HG03095 (cell line): ENCODE measurements at regions not wholly inside any gene's neighbourhood (a gene's known extent, or its start where the extent isn't known, plus 50 kb on each side); places are given as distances from the start of the nearest gene placed in this dataset.

ENCODE experiments used
- ATAC-seq: cut with Tn5 transposase; IDR thresholded peaks from one replicate; pipeline ENCODE4 v1.9.1; 2021; ENCODE audit warnings: moderate library complexity; ENCODE audit not compliant: unreplicated experiment

DNA sequence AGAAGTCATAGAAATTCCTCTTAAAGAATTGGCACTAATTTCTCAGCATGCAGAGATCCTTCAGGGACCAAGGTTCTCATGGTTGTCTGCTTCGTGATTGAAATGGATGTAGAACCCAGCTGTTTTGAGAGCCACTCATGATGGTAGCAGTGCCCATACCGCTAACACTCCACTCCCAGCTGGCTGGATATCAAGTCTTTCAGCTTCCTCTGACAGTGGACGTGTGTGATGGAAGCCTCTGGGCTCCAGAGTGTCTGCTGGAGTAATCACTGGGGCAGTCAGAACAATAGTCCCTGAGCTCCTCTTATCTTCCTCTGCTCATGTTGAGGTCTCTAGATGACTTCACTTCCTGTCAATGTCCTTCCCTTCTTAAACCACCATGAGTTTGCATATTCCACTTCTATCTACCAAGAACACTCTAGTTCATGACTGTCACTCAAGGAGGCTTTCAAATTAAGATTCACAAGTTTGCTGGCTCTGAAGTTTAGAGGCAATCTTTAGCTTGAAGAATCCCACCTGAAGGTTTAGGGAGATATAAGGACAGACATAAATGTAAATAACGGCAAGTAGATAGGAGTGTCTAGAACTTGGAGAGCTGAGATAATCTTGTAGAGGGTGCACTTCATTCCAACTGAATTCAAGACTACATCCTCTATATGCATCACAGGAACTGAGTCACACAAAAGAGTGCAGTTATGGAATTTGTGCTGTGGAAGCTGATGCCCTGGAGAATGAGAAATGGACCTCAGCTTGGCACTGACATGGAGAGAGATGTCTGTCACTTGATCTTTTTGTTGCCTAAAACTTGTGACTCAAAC lies 64.5 kb upstream of the WDR1 start:
- ATAC-seq, result peak; percentile 98

GRCh38 chr4:10180603-10180926 lies 64.0 kb upstream of the WDR1 start:
- no peak for ATAC-seq

- no peak for ATAC-seq
Measured at GRCh38 chr4:10179957-10180602, 63.5 kb upstream of the WDR1 start.

DNA sequence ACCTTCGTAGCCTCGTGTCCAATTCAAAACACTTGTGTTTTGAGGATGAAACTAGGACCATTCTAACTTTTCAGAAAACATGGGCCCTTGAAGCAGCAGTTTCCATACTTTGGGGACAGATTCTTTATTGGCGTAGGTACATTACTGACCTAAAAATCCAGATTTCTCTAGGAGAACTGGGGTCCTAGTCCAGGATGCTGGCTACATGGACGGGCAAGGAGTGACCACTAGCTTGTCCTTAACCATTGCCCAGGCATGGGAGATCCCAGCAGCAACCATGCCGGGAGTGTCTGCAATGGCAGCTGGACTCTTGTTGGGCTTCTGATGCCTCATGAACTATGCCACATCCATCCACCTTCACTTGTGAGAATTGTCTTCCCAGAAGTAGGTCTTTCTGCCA lies 62.2 kb upstream of the WDR1 start:
- ATAC-seq, result no peak

DNA sequence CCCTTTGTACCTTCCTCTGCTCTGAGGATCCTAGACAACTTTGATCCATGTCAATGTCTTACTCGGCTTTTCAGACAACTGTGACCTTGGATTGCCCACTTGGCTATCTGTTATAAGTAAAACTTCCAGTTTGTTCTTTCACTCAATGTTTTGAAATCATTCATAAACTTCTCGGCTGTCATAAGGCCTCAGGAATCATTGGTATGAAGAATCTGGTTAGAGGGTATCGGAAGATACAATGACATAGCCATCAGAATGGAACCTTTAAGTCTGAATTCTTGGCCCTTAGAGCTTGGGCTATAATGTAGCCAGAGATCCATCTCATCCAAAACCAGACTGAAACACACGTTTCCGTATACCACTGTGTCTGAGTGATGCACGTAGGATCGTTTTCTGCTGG lies 59.0 kb upstream of the WDR1 start:
- no peak for ATAC-seq

GRCh38 chr4:10173754-10174749 lies 57.5 kb upstream of the WDR1 start:
- no peak for ATAC-seq

GRCh38 chr4:10173037-10173753 lies 56.6 kb upstream of the WDR1 start:
- ATAC-seq, result no peak

GRCh38 chr4:10172278-10172921 lies 55.8 kb upstream of the WDR1 start:
- ATAC-seq, result no peak

DNA sequence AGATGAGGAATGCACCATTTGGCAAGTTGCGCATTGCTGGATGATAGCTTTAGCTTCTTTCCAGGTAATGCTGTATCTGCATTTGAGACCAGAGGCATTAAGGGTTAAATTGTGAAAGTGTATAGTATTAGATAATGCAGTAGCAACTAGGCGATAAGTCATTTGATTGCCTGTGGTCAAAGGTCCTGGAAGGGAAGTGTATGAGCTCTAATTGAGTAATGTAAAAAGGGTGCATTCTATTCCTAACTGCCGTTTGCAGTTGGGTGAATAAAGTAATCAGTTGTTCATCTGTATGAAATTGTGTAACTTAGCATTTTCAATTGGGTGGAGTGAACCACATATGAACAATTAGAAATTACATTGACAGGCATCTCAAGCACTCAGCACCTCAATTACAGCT lies 54.5 kb upstream of the WDR1 start:
- ATAC-seq, result no peak

- ATAC-seq, result no peak
Measured at GRCh38 chr4:10169839-10170387, 53.3 kb upstream of the WDR1 start.

DNA sequence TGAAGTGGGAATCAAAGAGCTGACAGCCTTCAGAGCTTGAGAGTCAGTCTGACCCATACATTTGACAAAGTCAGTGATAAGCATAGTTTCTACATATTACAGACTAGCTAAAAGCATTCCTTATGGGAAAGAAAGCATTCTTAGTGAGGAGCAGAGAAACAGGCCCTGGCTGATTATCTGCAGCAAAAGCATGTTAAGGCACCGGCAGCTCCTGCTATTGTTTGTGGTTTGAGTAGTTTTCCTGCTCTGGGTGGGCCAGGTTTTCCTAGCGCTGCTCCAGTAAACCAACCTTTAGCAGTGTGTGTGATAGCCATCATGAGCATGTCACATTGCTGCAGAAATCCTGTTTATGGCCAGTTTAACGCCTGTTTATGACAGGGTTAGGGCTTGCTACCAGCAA lies 51.6 kb upstream of the WDR1 start:
- ATAC-seq, result no peak

DNA sequence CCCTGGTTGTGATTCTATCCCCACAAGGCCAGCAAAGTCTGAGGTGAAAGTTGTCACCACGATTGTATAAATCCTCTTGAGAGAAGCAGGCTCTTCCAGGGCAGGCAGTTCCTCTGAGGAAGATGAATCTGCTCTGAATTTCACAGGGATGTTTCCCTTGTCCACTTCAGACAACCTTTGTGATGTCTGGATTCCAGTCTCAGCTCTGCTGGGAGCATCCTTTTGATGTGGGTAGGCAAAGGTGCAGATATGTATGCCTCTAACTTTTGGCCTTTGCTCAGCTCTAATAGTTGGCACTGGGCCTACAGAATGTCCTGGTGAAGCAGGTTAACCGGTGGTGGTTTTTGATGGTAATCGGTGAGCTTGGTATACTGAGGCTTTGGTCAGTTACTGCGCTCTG lies 50.6 kb upstream of the WDR1 start:
- ATAC-seq, result no peak
